NCI-H146 treated with DMSO at 0.1 percent for 48 hours (cell line): ENCODE measurements at regions not wholly inside any gene's neighbourhood (a gene's known extent, or its start where the extent isn't known, plus 50 kb on each side); places are given as distances from the start of the nearest gene placed in this dataset.
"Not testable (repeated sequence)": the region's sequence is repeated elsewhere in the genome, so short reads cannot be mapped to it uniquely, and the experiment has no call there.

Experiments
- DNase-seq: peaks from one replicate; lab custom pipeline; 2025; ENCODE audit not compliant: unreplicated experiment; lab: John Stamatoyannopoulos, UW

GRCh38 chrX:39767446-39767845, 330.3 kb downstream of the BCOR start:
- no peak for DNase-seq

GRCh38 chrX:39769748-39770147, 328.0 kb downstream of the BCOR start:
- no peak for DNase-seq

- DNase-seq, result no peak
These were observed 326.7 kb downstream of the BCOR start for GRCh38 chrX:39771089-39771488.

GRCh38 chrX:39772057-39772832, 325.5 kb downstream of the BCOR start:
- DNase-seq, result peak; percentile 26

DNA sequence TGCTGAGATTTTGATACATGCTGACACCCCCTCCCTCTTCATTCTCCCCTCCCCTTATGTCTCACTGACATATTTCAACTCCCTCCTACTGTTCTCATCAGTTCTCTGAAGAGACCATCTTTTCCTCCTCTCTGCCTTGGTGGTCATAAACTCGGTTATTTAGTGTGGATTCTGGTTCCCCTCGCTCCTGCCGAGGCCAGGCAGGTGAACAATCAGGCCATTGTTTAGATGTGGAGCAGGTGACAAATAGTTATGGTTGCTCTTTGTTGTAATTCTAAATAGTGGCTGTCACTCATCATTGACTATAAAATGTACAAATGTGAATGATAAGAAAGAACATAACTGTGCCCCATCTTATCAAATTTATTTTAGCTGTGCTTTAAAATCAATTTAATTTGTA, 324.6 kb downstream of the BCOR start:
- DNase-seq, result peak; percentile 53

DNA sequence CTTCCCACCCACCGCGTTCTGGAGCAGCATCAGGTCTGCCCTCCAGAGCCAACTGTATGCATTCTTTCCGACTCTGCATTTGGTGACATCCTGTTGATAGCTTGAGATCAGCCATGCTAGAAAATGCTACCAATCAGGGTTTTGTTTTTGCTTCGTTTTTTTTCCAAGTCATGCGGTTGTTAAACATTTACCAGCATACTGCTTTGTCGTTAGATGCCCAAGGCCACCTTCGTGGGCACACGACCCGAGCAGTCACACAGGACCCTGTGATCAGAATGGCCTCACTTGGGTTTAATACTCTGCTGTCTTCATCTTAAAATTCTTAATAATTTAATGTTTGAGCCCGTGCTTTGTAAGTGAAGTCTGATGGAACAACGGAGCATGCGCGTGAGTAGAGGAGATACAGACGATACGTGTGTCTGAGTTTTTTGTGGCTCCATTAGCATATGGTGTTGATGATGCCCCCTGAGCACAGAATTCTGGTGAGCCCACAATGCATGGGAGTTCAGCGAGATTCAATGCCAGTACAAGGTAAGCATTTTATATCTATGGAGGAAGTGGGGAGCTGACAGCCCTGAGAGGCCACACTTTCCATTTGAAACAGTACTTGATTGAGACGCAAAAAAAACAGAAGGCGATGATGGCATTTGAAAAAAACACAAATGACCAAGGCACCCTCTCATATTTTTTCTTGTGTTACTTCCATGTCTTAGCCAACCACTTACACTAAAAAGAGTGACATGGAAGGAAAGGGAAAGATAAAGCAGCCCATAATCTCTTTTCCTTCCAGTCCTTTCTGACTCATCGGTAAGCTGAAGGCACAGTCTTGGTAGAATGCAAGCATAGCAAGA, 323.6 kb downstream of the BCOR start:
- DNase-seq, result no peak

GRCh38 chrX:39774774-39775328, 322.9 kb downstream of the BCOR start:
- no peak for DNase-seq

- DNase-seq, result no peak
These were observed 320.1 kb downstream of the BCOR start for GRCh38 chrX:39777623-39778025.

DNA sequence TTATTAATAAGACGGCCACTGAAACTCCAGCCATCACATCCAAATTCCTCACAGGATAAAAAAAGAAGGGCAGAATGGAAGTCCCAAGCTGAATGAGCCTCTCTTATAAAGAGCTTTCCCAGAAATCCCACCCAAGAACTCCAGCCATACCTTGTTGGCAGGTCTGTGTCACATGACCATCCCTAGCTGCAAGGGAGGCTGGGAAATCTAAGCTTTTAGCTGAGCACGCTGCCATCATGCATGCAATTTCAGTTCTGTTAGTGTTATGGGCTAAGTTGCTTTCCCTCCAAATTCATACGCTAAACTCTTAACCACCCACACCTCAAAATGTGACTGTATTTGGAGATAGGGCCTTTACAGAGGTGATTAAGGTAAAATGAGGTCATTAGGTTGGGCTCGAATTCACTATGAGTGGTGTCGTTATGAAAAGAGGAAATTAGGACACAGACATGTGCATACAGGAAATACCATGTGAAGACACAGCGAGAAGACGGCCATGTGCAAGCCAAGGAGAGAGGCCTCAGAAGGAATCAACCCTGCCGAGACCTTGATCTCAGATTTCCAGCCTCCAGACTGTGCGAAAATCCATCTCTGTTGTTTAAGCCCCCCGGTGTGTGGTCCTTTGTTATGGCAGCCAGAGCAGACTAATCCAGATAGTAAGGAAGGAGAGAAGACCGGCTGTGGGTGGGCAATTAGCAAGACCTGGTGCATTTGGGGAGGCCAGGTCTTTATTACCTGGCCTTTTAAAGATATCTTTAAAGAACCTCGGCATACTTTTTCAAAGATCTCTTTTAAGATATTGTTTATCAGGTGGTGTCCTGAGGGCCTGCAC, 317.6 kb downstream of the BCOR start:
- DNase-seq, result no peak

- no peak for DNase-seq
These were observed 315.5 kb downstream of the BCOR start for GRCh38 chrX:39782276-39782675.

GRCh38 chrX:39787999-39788398, 309.8 kb downstream of the BCOR start:
- no peak for DNase-seq

DNA sequence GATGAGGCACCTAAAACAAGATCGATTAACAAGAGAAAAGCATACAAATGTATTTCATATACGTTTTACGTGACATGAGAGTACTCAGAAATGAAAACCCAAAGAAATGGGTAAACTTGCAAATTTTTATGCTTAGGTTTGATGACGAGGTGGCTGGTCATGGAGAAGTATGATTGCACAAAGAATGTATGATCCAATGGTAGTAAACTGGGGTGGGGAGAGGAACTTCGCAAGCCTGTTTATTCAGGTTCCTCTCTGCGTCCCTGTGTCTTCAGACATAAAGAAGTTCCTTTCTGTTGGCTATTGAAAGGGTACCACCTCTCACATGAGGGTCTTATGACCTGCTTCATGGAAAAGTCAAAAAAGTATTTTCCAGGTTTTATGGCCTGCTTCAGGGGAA, 309.2 kb downstream of the BCOR start:
- no peak for DNase-seq

GRCh38 chrX:39791691-39792090, 306.1 kb downstream of the BCOR start:
- no peak for DNase-seq

- no peak for DNase-seq
These were observed 302.2 kb downstream of the BCOR start for GRCh38 chrX:39795605-39796004.

GRCh38 chrX:39796856-39797255, 300.9 kb downstream of the BCOR start:
- DNase-seq, result no peak

- DNase-seq, result not testable (repeated sequence)
These were observed 299.3 kb downstream of the BCOR start for GRCh38 chrX:39798488-39798887.

GRCh38 chrX:39802354-39802753, 295.4 kb downstream of the BCOR start:
- DNase-seq, result no peak

GRCh38 chrX:39802908-39803307, 294.9 kb downstream of the BCOR start:
- DNase-seq, result no peak

DNA sequence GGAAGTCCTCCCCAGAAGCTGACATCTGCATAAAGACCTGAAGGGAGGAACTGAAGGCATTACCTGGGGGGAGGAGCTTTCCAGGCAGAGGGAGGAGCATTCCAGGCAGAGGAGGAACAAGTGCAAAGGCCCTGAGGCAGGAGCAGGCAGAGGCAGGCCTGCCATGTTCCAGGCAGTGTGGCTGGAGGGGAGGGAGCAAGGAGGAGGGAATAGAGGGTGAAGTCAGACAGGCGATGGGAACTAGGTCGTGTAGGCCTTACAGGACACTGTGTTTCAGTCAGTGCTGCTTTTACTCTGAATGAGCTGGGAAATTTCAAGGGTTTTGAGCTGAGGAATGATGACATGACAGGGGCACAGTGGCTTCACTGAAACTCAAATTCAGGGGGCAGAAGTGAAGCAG, 292.7 kb downstream of the BCOR start:
- no peak for DNase-seq

- no peak for DNase-seq
These were observed 291.9 kb downstream of the BCOR start for GRCh38 chrX:39805825-39806224.

GRCh38 chrX:39808471-39808917, 289.3 kb downstream of the BCOR start:
- no peak for DNase-seq
